ENCODE measurements at regions not wholly inside any gene's neighbourhood (a gene's known extent, or its start where the extent isn't known, plus 50 kb on each side); places are given as distances from the start of the nearest gene placed in this dataset.

DNA sequence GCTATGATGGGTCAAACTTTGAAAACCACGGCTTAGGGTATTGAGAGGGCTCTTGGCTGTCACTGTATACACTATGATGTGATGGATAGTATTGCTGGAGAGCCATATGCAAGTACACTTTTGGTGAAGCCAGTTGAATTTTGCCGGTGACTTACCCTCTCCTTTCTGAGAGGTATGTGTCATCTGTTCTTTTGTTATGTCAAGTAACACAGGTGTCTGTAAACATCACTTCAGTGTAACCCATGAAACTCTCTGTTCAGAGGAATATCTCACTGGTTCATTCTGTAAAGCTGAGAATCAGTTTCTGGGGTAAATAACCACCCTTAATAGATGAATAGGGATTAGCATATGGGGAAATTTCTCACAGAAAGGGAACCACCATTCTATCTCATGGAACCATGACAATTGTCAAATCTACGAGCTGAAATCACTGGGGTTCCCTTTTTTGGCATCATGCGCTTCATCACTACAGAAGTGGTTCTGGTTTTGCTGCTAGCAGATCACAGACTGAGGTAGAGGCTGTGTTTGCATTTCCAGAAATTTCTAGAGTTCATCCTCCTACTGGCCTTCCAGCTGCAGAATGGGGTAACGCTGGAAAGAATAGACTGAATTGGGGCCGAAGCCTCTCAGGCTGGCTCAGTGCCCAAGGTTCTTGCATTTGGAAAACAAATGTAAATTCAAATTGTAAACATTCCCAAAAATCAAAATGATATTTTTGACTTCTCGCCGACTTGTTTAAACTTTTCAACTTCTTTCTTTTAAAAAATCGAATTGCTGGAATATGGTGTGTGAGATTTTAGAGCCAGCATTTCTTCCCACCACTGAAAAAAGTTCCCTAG lies 83.3 kb upstream of the CREB5 start (continued):
- no peak for TF ChIP-seq BACH1 (IDR thresholded peaks at IDR 0.05; ENCODE audit: low read length)
- no peak for TF ChIP-seq POU5F1 (IDR thresholded peaks at IDR 0.05; ENCODE audit: low read depth, low read length)

Measured in H1 (cell line).